Astrocyte of the spinal cord (primary cell): ENCODE measurements at regions not wholly inside any gene's neighbourhood (a gene's known extent, or its start where the extent isn't known, plus 50 kb on each side); places are given as distances from the start of the nearest gene placed in this dataset.

Experiments
- DNase-seq: peaks from one replicate; pipeline ENCODE4 v3.0.0; 2011; ENCODE audit warnings: low read depth, low spot score
- H3K4me3 ChIP-seq: 2 replicates; pipeline ENCODE4 v1.5.1; 2011; ENCODE audit warnings: low read depth, mild to moderate bottlenecking, low read length, moderate library complexity
- in situ Hi-C: cut with HindIII; loops from 2 replicates; pipeline ENCODE4 v1.10.0; 2017; ENCODE audit warnings: low sequenced_read_pairs
- TF ChIP-seq, protein P1 (sequence below): IDR thresholded peaks from 2 replicates; pipeline ENCODE4 v1.5.1; 2012; ENCODE audit warnings: low read depth, mild to moderate bottlenecking, low read length, inconsistent platforms

GRCh38 chr3:145951441-145951840 is 209.5 kb downstream of the PLOD2 start:
- in situ Hi-C loops: no loop called here
- no peak overlapping the region for H3K4me3 ChIP-seq
- peak; percentile 38 for DNase-seq
- TF ChIP-seq, protein P1, sequence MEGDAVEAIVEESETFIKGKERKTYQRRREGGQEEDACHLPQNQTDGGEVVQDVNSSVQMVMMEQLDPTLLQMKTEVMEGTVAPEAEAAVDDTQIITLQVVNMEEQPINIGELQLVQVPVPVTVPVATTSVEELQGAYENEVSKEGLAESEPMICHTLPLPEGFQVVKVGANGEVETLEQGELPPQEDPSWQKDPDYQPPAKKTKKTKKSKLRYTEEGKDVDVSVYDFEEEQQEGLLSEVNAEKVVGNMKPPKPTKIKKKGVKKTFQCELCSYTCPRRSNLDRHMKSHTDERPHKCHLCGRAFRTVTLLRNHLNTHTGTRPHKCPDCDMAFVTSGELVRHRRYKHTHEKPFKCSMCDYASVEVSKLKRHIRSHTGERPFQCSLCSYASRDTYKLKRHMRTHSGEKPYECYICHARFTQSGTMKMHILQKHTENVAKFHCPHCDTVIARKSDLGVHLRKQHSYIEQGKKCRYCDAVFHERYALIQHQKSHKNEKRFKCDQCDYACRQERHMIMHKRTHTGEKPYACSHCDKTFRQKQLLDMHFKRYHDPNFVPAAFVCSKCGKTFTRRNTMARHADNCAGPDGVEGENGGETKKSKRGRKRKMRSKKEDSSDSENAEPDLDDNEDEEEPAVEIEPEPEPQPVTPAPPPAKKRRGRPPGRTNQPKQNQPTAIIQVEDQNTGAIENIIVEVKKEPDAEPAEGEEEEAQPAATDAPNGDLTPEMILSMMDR: no peak

DNA sequence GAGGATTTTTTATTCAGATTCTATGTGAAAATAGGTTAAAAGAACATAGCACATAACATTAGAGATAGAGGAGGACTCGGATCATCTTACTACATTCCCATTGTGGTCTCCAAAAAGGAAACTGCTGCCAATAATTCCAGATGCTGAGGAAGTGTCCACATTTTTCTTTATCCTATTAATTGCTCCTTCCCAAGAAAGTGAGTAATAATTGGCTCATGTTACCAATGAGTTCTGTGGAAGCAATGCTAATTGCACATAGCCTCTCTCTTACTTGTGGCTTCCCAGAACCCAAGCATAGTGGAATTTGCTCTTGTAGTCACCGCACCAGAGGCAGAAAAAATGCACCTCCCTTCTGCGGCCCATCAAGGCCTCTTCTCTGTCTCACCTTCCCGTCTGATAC is 208.4 kb downstream of the PLOD2 start:
- TF ChIP-seq, protein P1: no peak
- in situ Hi-C loops: no loop called here
- no peak overlapping the region for H3K4me3 ChIP-seq
- DNase-seq: peak; percentile 94

- H3K4me3 ChIP-seq: no peak overlapping the region
- DNase-seq: peak; percentile 86
- TF ChIP-seq, protein P1: no peak
- in situ Hi-C loops: no loop called here
These were observed 207.7 kb downstream of the PLOD2 start for GRCh38 chr3:145953316-145953715.

GRCh38 chr3:145959457-145960088 is 201.4 kb downstream of the PLOD2 start:
- H3K4me3 ChIP-seq: no peak overlapping the region
- DNase-seq: no peak
- TF ChIP-seq, protein P1: no peak
- in situ Hi-C loops: no loop called here

DNA sequence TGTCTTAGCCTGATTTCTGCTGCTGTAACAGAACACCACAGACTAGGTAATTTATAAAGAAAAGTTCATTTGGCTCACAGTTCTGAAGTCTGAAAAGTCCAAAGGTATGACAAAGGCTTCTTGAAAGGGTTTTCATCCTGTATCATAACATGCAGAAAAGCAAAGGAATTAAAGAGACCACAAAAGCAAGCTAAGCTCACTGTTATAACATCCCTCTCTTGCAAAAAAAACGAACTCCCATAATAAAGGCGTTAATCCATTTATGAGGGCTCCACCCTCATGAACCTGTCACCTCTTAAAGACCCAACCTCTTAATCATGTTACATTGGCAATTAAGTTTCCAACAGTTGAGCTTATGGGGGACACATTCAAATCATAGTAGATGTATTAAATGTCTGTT is 197.9 kb downstream of the PLOD2 start:
- TF ChIP-seq, protein P1: no peak
- no peak overlapping the region for H3K4me3 ChIP-seq
- in situ Hi-C loops: no loop called here

DNA sequence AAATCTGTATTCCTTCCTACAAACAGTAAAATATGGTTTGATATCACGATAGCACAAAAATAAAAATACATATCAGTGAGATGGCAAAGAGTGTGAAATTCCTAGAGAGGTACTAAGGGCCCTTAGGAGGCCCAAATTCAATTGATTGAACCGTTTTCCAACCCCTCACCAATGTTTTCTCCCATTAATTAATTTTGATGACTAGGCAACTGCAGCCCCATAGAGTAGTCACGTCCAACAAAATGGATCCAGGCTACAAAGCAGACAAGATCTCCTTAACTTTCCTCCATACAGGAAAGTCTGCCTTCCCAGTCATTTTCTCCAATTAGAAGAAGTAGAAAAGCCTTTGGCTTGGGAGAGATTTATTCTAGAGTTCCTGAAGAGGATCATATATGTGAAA is 193.9 kb downstream of the PLOD2 start:
- no peak for DNase-seq
- in situ Hi-C loops: no loop called here
- no peak overlapping the region for H3K4me3 ChIP-seq
- TF ChIP-seq, protein P1: no peak

More for the DNA sequence above, 197.9 kb downstream of the PLOD2 start:
- no peak for DNase-seq
